ENCODE measurements at regions not wholly inside any gene's neighbourhood (a gene's known extent, or its start where the extent isn't known, plus 50 kb on each side); places are given as distances from the start of the nearest gene placed in this dataset.

- H3K9me1 ChIP-seq (replicated peaks; ENCODE audit: control insufficient read depth, extremely low read depth, insufficient read depth, low read length), result no peaks in the 10 kb centered on the region
- TF ChIP-seq EZH2 (IDR thresholded peaks at IDR 0.05; ENCODE audit: borderline replicate concordance, low read depth, low read length, severe bottlenecking) (no peak), JUN (IDR thresholded peaks at IDR 0.05; ENCODE audit: borderline replicate concordance, insufficient read depth, insufficient read length, low read depth) (no peak), POLR2A (IDR thresholded peaks at IDR 0.05; ENCODE audit: low read depth, low read length) (no peak)
- no peak for FAIRE-seq
- intact Hi-C loops (cut with micrococcal nuclease) (no loop called here), dilution Hi-C loops (cut with MboI; ENCODE audit: extremely low pct_ligation_motif_present, low sequenced_read_pairs) (no loop called here)
- H2AFZ ChIP-seq (ENCODE audit: low read depth, low read length), result no peak overlapping the region
- H3K27me3 ChIP-seq (ENCODE audit: control insufficient read depth in 2 of 2, insufficient read depth in 2 of 2, low read length in 2 of 2), result no peaks in the 10 kb centered on the region
- no peak overlapping the region for H3K4me2 ChIP-seq (ENCODE audit: insufficient read depth, low read length)
- no peaks in the 10 kb centered on the region for H3K4me1 ChIP-seq (ENCODE audit: control insufficient read depth, extremely low read depth, insufficient read depth, low read length)
- H3K9me3 ChIP-seq (replicated peaks; ENCODE audit: control insufficient read depth, insufficient read depth, low read length), result no peaks in the 10 kb centered on the region
- ChIA-PET POLR2A (no interaction called here), CTCF (no interaction called here)
- H3K36me3 ChIP-seq (ENCODE audit: control insufficient read depth in 2 of 2, extremely low read depth in 1 of 2, insufficient read depth in 2 of 2, low read length in 2 of 2), result no peaks in the 10 kb centered on the region
- H4K20me1 ChIP-seq (replicated peaks; ENCODE audit: control insufficient read depth, extremely low read depth, insufficient read depth, low read length), result no peaks in the 10 kb centered on the region
- BruUV-seq (replicated peaks), result no TSS peak
- no peak overlapping the region for H3K9ac ChIP-seq (replicated peaks; ENCODE audit: extremely low read depth, insufficient read depth, low read length)
- H3K27ac ChIP-seq (ENCODE audit: insufficient read depth, low read depth, low read length), result no peak overlapping the region
- DNase-seq (ENCODE audit: low read depth, low spot score), result no peak
- no peaks in the 10 kb centered on the region for H3K79me2 ChIP-seq (ENCODE audit: control insufficient read depth, insufficient read depth, low read length)
- no peak overlapping the region for H3K4me3 ChIP-seq (replicated peaks in 1 of 3; ENCODE audit: insufficient read depth in 1 of 3, low read depth in 1 of 3, low read length in 3 of 3)
These were observed 304.9 kb upstream of the MKI67 start for GRCh38 chr10:128431083-128431482.

GRCh38 chr10:128431506-128431905 is 305.3 kb upstream of the MKI67 start:
- no peaks in the 10 kb centered on the region for H3K36me3 ChIP-seq (ENCODE audit: control insufficient read depth in 2 of 2, extremely low read depth in 1 of 2, insufficient read depth in 2 of 2, low read length in 2 of 2)
- intact Hi-C loops (cut with micrococcal nuclease) (no loop called here), dilution Hi-C loops (cut with MboI; ENCODE audit: extremely low pct_ligation_motif_present, low sequenced_read_pairs) (no loop called here)
- no TSS peak for BruUV-seq (replicated peaks)
- H3K4me1 ChIP-seq (ENCODE audit: control insufficient read depth, extremely low read depth, insufficient read depth, low read length), result no peaks in the 10 kb centered on the region
- DNase-seq (ENCODE audit: low read depth, low spot score) (no peak), FAIRE-seq (no peak)
- H4K20me1 ChIP-seq (replicated peaks; ENCODE audit: control insufficient read depth, extremely low read depth, insufficient read depth, low read length), result no peaks in the 10 kb centered on the region
- no peak overlapping the region for H3K9ac ChIP-seq (replicated peaks; ENCODE audit: extremely low read depth, insufficient read depth, low read length)
- no peaks in the 10 kb centered on the region for H3K9me1 ChIP-seq (replicated peaks; ENCODE audit: control insufficient read depth, extremely low read depth, insufficient read depth, low read length)
- H3K79me2 ChIP-seq (ENCODE audit: control insufficient read depth, insufficient read depth, low read length), result no peaks in the 10 kb centered on the region
- no peak overlapping the region for H2AFZ ChIP-seq (ENCODE audit: low read depth, low read length)
- no peaks in the 10 kb centered on the region for H3K9me3 ChIP-seq (replicated peaks; ENCODE audit: control insufficient read depth, insufficient read depth, low read length)
- no peaks in the 10 kb centered on the region for H3K27me3 ChIP-seq (ENCODE audit: control insufficient read depth in 2 of 2, insufficient read depth in 2 of 2, low read length in 2 of 2)
- no peak overlapping the region for H3K27ac ChIP-seq (ENCODE audit: insufficient read depth, low read depth, low read length)
- no peak overlapping the region for H3K4me3 ChIP-seq (replicated peaks in 1 of 3; ENCODE audit: insufficient read depth in 1 of 3, low read depth in 1 of 3, low read length in 3 of 3)
- H3K4me2 ChIP-seq (ENCODE audit: insufficient read depth, low read length), result no peak overlapping the region
- TF ChIP-seq MYC (IDR thresholded peaks at IDR 0.05; ENCODE audit: low read depth, low read length), result no peak
- POLR2A ChIA-PET, result no interaction called here
- CTCF ChIA-PET, result no interaction called here
